Fibroblast of upper back skin (primary cell): ENCODE measurements at regions not wholly inside any gene's neighbourhood (a gene's known extent, or its start where the extent isn't known, plus 50 kb on each side); places are given as distances from the start of the nearest gene placed in this dataset.
"Not testable (repeated sequence)": the region's sequence is repeated elsewhere in the genome, so short reads cannot be mapped to it uniquely, and the experiment has no call there.

Source experiments
- DNase-seq: peaks from one replicate; pipeline ENCODE4 v3.0.0-alpha.2; 2013

DNA sequence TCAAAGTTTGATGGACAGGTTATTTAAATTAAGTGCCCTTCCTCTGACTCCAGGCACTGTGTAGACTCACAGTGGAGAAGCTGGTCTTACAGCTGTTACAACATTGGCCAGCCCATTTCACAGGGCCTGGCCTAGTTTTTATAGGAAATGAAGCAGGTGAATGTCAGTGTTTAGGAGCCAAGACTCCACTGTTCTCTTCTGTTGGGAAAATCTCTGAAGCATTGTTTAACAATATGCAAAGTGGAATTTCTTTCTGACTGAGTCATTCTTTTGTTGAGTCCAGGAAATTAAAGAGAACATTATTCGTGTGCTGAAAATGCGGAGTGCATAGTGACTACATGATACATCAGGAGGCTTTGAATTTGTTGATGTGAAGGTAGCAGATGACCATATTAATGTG, 64.7 kb downstream of the ARRDC4 start:
- DNase-seq: peak; percentile 29

DNA sequence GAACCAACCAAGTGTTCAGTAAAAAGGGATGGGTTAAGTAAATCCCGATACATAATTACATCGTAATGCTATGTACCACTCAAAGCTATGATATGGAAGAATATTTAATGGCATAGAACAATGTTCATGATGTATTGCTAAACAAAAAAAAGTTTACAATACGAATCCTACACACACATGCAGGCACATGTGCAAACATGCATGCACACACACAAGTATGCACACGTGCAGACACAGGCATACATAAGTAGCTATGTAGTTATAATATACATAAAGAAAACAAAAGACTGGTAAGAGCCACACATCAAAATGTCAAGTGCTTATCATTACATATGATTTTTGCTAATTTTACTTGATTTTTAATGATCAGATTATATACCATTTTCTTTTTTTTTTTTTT, 74.2 kb downstream of the ARRDC4 start:
- no peak for DNase-seq

DNA sequence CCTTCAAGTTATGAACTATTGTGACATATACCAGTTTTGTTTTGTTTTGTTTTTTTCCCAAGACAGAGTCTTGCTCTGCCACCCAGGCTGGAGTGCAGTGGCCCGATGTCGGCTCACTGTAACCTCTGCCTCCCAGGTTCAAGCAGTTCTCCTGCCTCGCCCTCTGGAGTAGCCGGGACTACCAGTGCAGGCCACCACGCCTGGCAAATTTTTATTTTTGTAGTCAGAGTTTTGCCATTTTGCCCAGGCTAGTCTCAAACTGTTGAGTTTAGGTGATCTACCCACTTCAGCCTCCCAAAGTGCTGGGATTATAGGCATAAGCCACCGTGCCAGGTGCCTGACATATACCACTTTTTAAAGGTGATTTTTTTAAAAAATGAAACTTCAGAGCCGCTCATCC, 74.6 kb downstream of the ARRDC4 start:
- DNase-seq: no peak

DNA sequence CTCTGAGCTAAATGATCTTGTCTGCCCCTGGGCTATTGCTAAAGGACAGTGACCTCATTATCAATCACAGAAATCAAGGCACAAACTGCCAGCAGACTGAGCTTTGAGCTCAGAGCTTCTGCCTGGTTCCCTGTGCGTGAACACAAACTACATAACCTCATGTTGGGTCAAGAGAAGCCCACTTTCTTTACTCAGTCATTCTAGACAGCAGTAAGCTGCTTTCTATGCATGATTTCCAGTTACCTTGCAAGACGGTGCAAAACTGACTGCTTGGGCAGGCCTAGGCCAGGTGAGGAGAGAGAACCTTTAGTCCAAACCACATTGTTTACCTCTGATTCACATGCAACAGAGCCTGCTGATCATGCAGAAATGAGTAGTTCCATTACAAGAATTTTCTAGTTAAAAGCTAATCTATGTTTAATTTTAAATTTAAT, 75.1 kb downstream of the ARRDC4 start:
- no peak for DNase-seq

DNA sequence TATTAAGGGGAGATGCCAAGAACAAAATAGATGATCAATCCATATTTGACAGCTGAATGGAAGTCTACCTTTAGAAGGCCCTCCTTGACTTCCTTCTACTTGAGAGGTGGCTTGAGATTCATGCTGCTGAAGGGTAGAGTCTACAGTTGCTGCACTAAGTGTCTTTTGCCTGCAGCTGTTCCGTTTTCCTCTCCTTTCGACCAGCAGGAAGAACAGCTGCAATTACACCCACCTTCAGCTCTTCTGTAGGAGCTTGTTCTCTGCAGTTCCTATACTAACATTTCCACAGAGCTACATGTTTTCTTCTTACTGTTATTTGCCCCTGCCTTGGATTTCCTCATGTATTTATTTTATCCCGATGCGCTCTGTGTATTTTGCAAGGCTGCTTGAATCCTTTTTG, 79.1 kb downstream of the ARRDC4 start:
- DNase-seq: no peak

DNA sequence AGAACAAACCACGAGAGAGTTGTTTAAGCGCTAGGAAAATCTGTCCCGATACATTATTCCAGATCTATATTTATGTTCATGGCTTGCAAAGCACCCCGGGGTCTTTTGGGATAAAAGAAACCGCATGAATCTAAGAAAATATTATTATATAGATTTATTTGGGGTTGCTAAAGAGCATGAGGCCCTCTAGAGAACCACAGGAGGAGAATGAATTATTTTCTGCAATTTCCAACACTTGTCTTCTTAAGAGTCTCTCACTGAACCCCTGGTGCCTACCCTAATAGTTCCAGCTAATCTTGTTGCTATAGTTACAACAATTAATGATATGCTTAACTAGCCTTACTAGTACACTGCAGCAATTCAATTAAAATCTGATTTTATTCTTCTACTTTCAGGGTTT, 79.6 kb downstream of the ARRDC4 start:
- no peak for DNase-seq

DNA sequence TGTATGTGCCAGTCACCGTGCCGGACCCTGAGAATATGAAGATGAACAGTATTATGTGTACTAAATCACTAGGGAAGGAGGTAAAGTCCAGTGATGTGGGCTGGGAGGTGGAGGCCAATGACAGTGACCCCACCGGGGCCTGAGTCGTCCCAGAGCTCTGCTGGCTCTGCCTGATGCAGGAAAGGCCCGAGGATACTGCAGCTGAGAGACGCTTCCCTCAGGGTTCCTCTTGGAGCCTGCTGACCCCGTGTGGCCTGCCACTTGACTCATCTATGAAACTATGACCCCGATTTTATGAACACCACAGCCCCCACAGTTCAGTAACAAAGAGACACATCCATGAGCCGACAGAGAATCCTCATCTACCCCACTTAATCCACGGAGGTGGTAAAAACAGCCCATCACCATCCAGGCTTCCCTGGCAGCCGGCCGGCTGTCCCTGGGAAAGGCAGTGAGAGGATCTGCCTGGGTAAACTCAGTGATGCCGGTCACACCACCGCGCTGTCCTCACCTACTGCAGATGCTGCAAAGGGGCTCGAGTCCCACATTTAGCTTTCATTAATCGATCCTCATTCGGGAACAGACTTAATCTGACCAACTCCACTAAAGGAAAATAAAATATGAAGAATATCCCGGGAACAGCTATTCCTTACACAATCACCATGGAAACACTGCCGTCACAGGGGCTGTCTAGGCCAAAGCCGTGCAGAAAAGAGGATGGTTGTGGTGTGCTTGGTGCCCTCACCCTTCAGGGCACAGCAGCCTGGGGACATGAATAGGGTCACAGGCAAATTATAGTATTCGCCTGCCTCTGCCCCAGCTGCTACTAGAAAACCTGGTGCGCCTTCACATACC, 82.9 kb downstream of the ARRDC4 start:
- DNase-seq: no peak

DNA sequence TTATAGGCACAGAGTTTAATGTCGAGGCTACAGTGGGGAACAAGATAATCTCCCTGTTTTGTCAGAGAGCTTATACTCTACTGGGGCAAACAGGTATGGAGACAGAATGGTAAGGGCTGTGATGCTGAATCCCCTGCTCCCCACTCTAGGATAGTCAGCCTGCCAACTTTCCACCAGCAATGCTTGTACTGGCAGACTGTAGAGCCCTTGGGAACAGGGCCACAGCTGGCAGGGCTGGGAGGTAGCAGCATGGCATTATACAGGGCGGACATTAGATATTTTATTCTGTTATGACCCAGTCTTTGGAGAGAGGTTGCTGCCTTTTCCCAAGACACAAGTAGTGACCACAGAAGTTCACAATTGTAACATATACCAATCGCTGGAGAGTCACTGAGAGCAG, 91.2 kb downstream of the ARRDC4 start:
- DNase-seq: no peak

DNA sequence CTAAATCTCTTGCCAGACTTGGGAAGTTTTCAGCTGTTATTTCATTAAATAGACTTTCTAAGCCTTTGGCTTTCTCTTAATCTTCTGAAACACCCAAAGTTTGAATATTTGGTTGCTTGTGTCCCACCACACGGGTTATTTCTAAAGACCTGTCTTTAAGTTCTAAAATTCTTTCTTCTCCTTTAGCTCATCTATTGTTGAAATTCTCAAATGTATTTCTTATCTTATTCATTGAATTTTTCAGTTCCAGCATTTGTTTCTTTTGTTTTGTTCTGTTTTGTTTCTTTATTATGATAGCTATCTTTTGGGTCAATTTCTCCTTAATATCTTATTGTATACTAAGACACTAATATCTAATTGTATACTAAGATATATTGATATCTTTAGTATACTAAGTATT, 97.0 kb downstream of the ARRDC4 start:
- DNase-seq: no peak

DNA sequence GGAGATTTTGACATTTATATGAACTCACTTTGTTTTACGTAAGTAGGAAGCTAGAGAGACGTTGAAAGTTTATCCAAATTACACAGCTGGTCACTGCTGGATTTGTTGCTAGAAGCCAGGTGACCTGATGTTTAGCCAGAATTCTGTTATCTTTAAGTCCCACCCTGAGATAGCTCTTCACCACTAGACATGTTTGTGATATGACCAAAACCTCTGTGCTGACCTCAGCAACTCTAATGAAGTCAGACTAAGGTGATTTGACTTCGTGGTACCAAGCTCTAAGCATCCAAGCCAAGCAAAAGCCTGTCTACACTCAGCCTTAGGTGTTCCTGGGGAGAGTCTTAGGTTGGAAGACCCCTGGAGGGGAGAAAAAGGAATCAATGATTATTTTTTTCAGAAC, 102.4 kb downstream of the ARRDC4 start:
- DNase-seq: no peak

DNA sequence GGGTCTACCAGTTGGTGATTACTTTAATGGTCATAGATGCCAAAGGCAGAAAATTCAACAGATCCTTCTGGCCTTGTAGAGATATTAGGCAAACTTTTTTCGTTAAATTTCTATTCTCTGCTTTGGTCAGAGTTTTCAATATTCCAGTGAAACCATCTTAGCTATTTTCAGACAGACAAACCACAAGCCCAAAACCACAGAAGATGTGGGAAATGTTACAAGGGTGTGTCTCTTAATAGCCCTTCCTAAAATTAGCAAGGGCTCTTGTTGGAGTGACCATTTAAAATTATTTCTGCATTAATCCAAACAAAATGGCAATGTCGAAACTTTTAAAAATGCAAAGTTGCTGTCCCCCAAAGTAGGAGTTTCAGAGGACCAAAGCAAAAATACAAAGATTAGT, 102.8 kb downstream of the ARRDC4 start:
- DNase-seq: peak; percentile 30

DNA sequence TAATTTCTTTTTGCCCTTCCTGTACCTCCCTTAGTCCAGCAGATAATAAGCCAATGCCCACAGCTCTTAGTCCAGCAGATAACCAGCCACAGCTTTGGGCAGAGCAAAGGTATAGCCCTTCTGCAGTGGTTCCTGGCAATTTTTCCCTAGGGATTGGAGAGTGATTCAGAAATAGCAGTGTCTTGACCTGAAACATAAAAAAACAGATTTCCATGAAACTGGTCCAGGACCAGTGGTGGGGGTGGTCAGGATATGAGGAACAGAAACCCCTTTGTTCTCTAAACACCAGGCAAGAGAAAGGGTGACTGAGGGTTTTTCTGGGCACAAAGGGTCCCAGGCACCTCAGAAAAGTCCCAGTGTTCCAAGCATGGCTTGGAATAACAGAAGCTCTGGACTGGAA, 103.4 kb downstream of the ARRDC4 start:
- DNase-seq: no peak

DNA sequence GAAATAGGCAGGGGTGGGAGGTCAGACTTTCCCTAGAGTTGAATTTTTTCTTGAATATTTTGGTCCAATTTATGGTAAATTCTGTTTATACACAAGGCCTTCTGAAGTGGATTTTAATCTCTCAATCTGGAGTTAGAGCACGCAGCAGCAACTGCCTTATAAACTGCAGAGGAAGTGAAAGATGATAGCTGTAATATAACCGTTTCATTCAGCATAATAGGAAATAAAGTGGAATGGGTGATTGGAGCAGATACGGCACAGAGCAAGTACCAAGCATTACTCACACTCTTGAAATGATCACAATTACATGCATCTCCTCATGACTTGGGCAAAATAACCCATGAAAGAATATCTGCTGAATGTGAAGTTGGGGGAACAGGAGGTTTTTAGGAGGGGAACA, 106.8 kb downstream of the ARRDC4 start:
- DNase-seq: peak; percentile 25

DNA sequence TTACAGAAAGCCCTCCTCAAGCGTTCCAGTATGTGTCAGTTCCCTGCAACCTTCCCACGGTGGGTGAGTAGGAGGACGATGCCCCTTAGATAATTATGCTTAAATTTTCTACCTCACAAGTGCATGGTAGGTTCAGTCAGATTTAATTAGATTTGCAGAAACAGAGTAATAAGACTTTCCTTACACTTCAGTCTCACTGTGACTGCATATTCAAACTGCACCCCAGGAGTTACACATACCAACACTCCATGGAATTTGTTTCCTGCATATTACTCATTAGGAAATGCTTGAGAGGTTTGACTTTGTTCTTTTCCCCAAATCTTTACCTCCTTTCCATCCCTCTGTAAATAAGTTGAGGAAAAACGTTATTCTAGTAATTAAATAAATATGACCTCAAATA, 108.8 kb downstream of the ARRDC4 start:
- DNase-seq: no peak

DNA sequence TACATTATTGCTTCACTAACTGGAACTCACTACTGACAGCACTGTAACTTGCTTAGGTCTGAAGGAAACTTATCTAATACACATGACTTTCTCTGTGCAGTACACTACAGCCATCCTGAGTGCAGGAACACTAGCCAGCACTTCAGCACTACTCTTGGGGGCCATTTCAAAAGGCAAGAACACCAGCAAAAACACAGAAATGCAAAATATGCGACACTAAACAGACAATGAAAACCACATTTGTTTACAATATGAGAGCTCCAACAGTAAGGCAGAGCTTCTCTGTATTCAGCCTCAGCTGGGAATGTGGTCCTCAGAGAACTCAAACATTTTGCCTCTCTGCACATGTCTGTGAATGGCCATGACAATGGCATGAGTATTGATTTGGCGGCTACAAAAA, 109.6 kb downstream of the ARRDC4 start:
- DNase-seq: peak; percentile 40

DNA sequence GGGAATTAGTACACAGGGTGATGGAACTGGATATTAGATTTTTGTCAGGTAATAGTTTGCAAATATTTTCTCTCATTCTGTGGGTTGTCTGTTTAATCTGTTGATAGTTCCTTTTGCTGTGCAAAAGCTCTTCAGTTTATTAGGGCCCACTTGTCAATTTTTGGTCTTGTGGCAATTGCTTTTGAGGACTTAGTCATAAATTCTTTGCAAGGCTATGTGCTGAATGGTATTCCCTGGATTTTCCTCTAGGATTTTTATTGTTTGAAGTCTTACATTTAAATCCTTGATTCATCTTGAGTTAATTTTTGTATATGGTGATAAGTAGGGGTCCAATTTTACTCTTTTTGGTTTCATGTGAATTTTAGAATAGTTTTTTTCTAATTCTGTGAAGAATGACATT, 111.3 kb downstream of the ARRDC4 start:
- DNase-seq: no peak

DNA sequence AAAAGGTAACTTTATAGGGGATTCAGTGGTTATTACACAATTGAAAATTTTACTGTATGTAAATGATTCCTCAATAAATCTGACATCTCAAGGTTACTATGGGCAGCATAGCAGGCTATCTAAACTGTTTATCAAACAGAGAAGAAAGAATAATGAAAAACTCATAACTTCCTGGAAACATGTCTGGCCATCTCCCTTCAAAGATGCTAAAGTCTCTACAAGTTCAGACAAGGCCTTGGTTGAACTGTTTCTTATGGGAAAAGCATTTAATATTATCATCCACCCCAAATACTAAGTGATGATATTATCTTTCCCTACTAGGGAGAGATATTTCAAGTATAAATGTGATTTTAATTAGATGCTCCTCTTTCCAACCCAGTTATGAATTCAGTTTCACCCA, 114.9 kb downstream of the ARRDC4 start:
- no peak for DNase-seq

DNA sequence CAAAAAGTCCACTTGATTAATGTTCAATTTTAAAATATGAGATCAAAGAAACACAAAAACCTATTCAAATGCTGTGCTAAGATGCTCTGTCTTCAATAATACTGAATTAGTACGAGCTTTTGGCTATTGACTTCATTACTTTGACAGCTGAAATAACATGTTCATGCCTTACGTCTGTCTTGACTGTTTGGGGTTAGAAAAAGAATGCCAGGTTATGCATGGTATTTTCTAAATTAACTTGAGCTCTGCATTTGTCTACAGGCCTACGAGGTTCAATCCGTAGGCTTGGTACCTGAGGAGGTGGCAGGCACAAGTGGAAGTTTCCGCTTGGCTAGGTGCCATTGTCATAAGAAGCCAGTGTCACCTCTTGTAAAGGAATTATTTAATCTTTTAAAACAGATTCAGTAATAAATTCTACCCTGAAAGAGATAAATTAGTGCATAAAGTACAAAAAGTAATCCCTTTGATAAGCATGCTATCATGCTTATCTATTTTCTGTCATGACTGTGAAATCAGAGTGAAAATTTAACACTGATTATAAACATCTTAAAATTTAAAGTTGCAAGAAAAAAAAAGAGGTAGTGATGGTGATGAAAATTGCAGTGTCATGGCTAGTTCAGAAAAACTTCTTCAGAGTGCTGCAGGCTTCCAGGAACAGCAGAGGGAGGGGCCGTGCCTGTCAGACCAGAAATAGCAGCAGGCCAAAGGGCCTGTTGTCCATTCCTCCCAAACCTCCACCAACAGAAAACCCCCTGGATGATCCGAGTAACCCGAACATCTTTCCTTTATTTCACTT, 115.7 kb downstream of the ARRDC4 start:
- no peak for DNase-seq

DNA sequence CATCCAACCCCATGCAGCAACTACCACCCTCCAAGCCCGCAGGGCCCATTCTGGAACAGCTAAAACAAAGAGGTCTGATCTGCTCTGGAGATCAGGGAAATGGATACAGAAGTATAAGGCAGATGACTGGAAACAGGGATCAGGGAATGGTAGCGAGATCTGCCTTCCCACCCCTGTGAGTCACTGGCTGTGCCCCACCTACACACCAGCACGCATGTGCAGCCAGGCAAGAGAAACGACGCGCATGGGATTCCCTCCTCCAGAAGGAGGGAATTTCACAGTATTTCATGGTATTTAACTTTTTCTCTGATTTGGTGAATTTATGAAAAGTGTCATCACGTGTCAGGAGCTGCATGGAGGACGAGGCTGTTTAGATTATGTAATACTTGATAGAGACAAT, 116.7 kb downstream of the ARRDC4 start:
- DNase-seq: no peak

DNA sequence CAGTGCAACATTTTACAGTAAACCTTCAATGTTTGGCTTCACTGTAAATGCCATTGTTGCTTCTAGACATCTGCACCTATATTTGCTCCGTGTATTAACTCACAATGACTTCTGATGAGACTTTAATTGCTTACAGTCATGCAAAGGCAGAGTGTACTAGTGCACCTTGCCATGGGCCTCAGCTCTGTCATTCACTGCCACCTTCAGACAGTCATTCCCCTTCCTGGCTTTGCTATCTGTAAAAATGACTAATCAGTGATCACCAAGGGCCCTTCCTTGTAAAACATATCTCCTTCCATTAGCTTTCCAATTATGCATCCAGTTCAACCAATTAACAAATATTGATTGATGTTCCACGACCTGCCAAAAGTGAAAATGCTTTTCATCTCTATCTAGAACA, 120.3 kb downstream of the ARRDC4 start:
- DNase-seq: no peak

DNA sequence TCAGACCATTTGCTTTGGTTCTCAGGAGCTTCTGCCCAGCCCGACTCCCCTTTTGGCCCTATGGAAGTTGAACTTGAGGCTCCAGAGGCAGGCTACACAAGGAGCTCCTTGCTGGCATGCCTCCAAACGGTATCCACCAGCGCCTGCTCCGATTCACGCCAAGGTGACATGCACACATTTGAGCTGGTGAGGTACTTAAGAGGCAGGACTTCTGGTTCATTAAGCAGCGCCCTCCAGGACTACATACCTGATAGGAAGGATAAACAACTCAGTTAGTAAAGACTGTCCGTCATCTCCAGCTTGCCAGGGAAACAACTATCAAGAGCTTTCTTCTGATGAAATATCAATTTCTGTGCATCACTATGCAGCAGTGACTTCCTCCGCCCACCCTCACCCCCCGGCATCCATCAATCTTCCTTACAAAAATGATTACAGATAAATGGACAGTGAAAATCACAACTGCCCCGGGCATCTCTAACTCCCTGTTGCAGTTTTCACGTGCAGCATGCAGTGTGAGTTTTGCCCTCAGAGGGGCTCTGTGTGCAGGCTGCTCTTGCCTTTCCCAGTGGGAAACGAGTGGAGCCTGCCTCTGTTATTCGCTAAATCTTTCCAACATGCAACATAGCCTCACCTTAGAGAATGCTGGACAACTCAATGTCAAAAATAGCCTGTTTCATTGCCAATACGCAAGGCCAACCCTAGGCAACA, 122.9 kb downstream of the ARRDC4 start:
- no peak for DNase-seq

DNA sequence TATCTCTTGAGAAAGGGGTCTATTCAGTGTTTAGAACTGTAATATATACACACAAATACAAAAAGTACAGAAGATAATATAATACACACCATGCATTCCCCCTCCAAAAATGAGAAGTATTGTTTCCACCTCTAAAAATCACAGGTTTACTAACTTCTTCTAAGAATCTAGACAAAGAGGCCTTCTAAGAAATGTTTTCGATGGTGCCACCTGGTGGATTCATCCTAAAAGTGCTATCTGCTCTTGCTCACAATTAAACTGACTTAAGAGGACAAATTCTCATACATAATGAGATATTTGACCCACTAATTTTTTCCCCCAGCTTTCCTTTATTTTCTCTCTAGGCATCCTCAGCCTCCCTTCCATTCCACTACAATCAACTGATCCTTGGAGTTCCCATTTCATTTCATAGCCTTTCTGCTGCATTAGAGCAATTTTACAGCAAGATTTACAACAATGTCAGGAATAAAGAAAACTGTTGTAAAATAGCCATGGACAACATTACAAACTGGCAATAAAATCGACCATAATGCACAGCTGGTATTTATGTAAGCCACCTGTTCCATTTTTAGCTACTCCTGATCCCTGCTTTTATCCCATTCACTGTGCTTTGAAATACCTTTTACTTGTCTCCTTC, 124.6 kb downstream of the ARRDC4 start:
- DNase-seq: peak; percentile 58

DNA sequence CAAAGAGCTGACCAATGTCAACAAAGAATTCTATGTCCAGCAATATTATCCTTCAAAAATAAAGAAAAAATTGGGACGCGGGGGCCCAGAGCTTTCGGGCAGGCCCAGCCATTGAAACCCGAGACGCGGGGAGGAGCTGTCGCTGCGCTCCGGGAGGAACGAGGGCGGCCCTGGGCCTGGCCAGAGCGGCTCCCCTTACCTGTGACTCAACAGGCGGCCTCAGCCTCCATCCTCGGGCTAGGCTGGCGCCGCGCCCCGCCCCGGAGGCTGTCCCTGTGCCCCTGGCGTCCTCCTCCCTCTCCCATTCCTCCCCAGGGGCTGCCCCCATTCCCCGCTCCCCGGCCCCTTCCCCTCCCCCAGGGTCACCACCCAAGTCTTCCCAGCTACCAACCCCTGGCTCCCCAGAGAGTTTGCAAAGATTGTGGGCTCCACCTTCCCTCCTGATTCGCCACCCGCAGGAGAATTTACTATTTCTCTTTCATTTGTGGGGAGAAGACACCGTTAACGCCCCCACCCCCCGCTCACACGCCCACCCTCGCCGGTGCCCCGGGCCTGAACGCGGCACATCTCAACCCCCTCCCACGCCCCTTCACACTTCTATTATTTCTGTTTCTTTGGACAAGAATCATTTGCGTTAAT, 127.9 kb downstream of the ARRDC4 start:
- not testable (repeated sequence) for DNase-seq
